AG08396 (cell line): ENCODE measurements at regions not wholly inside any gene's neighbourhood (a gene's known extent, or its start where the extent isn't known, plus 50 kb on each side); places are given as distances from the start of the nearest gene placed in this dataset.
"Not testable (repeated sequence)": the region's sequence is repeated elsewhere in the genome, so short reads cannot be mapped to it uniquely, and the experiment has no call there.

Experiments used
- DNase-seq: peaks from one replicate; pipeline ENCODE4 v3.0.0; 2012; ENCODE audit warnings: low spot score, mixed read lengths

DNA sequence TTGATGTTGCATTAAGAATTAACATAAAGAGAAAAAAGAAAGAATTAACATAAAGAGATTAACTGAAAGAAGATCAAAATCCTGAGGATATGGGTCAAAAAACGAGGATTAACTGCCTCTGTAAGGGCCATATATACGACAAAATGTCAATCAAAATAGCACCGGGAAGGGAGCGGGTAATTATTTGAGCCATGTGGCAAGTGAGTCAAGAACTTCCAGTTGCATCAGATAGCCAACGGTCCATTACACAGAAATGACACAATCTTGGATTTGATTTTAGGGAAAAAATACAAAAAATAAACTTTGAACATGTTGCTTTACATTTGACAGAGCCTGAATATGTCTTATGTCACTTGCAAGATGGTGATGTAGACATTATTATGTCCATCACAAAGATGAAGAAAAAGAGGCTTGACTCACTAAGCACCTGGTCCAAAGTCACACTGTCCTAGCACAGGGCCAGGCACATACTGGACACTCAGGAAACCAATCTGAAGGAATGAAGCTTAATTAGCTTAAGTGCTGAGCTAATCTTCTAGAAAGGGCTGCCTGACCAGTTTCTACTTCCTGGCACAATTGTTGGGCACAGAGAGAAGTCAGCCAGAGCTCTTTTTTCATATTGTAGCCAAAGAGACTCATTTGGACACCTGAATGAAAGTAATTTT lies 273.2 kb upstream of the PAPPA start:
- no peak for DNase-seq

DNA sequence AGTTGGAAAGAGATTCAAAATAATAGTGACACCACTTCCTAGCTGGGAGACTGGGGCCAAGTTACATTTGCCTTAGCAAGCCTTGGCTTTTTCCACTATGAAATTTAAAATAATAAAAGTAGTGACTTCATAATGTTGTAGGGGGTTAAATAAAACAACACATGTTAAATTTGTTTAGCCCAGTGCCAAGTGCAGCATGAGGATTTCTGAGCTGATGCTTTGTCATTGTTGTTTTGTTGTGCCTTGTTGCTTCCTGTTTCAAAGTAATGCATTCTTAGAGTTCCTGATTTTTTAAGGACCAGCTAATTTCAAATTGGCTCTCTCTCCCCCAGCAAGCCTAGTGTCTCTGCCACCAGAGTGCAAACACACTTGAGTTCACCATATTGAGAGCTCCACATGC lies 270.7 kb upstream of the PAPPA start:
- peak; percentile 3 for DNase-seq

DNA sequence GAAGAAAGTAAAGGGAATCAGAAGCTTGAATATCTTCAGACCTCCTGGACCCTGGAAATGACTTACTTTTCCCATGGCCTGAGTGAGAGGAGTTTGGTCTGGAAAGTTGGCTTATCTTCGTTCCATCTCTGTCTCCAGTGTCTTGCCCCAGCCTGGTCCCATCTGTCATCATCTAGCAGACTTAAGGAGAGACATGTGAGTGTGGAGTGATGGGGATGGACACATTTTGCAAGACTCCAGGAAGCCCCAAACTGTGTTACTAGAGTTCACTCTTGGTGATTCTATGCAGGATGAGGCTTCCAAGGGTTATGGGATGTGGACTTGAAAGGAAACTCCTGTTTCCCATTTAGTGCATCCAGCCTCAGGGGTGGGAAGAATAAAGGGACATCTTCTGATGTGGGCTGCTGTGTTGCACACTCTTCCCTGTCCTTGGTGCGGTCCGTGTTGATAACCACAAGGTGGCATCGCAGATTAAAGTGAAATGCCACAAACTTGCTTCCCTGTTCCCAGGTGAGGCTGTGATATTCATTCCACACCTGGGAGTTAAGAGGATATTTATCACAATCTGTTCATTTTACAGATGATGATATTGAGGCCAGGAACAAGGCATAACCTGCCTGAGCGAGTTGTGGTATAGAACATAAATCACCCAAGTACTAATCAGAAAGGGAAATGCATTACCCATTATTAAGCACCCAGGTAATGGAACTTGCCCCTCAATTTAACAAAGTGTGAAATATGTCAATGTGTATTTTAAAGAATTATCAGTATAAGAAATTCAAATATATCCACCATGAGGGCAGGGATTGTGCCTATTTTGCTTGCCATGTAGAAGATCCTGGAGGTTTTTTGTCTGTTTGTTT lies 269.9 kb upstream of the PAPPA start:
- peak; percentile 24 for DNase-seq

DNA sequence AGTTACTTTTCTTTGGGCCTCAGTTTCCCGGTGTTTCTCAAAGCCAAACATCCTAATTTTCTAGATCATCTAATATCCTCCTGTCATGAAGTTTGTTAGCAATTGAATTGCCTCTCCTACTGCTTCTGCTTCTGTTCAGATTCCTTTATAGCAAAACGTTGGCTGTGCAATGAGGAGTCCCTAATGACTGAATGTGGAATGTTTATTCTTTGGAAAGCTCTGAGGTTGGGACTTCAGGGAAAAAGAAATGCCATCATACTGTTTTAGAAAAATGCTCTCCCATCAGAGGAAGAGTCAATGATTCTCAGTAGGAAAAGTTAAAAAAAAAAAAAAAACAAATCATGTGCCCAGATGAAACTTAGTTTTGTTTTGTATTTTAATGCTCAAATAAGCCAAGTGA lies 268.7 kb upstream of the PAPPA start:
- DNase-seq, result no peak

DNA sequence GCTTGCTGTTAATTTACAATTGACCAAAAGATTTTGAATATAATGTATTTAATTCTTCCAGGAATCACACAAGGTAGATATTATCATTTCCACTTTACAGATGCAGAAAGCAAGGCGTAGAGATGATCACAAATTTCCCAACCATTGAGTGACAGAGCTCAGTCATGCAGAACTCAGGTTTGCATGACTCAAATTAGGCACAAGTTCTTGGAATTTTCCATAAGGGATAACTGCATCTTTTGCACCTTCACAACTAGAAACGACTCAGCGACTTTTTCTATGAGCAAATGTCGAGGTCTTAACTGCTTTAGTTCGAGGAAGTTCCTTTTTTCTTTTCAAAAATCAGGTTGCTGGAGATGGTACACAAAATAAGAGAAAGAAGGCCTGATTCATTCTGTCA lies 265.5 kb upstream of the PAPPA start:
- DNase-seq, result no peak

DNA sequence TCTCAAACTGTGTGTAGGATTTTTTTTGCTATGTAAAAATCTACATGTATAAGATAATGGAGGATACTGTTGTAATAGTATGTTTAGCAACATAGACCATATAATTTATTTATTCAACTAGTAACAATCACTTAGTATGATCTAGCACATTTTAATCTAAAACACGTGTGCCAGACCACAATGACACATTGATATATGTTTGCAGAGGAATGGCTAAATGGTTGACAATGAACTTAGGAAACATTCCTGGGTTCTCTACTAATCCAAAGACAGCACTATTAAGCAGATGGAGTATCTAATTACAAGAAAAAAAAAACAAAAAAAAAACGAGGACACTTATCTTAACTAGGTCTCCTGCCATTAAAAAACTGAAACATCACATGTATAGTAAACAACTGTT lies 261.7 kb upstream of the PAPPA start:
- DNase-seq, result peak; percentile 12

DNA sequence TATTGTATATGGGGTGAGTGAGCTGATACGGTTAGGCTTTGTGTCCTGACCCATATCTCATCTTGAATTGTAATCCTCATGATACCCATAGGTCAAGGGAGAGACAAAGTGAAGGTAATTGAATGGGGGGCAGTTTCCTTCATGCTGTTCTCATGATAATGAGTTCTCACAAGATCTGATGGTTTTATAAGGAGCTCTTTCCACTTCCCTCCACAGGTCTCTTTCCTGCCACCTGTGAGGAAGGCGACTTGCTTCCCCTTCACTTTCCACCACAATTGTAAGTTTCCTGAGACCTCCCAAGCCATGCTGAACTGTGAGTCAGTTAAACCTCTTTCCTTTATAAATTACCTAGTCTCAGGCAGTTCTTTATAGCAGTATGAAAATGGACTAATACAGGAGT lies 255.1 kb upstream of the PAPPA start:
- not testable (repeated sequence) for DNase-seq

DNA sequence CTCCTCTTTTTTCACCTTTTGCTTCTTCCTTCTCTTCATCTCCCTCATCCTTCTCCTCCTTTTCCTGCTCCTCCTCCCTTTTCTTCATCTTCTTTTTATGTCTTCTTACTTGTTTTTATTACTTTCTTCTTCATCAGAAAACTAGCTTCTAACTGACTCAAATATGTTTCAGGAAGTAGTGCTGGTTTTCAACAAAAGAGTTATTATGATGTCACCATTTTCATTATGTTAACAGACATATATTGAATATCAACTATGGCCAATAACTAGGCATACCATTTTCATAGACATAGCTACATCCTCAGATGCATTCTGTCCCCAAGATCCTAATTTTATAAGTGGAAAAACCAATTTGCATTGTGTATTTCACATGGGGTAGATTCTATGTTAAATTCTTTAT lies 252.9 kb upstream of the PAPPA start:
- no peak for DNase-seq

DNA sequence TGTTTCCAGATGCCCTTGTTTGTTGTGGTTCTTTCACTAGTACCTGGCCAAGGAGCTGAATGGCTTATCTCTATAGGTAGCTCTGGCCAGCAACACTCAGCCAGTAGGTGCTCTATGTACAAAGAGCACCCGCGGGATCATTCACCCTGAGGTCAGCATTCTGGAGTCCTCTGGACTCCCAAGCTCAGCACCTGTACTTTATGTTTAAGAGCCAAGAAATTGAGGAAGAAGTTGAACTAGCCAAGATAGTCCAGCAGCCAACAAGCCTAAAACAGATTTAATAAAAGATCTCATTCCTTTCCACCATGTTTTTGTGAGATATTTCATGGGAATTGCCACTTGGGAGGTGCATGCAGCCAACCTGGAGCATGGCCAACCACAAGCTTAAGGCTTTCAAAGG lies 242.6 kb upstream of the PAPPA start:
- no peak for DNase-seq

DNA sequence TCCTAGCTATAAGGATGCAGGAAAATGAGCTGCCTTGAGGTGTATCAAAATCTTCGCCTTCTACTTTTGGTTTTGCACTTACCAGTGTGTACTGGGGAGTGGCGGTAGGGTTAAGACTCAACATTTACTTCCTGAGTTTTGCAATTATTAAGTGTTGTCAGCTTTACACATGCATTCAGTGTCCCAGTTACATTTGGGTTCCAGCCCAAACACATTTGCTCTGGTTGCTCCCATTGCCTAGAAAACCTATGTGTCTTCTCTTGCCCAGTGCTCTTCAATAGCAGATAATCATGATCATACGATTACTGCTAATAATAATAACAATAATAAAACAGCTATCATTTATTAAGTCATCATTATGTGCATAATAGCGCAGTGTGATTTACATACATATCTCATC lies 241.5 kb upstream of the PAPPA start:
- DNase-seq, result no peak

DNA sequence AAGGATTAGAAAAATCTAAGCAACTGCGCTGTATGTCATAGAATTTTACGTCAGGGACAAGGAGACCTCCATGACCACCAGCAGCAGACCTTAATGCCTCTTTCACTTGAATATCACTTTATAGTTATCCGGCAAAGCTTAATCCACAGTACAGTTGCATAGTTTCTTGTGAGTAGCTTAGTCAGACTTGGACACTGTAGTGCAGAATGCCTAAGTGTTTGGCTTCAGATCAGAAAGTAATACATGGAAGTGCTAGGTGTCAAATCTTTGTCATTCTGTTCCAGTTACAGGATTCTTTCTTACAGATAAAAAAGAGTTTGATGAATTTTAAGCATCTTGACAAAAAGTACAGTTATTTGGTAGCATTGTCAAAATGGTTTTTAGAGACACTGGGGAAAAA lies 239.9 kb upstream of the PAPPA start:
- peak; percentile 16 for DNase-seq

DNA sequence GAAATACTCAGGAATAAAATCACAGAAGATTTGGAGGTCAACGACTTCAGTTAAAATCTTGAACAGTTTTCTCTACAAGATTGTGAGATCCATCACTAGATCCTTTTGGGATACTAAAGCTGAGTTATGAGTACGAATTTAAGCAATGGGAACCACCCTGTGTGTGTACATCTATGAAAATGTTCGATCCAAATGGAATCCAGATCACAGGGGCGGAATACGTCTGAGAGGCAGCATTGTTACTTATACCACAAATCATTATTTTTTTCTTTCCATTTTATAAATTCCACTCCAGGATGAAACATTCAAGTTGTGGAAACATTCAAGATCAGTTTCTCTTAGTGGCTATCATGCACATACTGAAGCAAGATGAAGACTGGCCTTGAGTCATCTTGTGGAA lies 239.3 kb upstream of the PAPPA start:
- DNase-seq, result no peak

DNA sequence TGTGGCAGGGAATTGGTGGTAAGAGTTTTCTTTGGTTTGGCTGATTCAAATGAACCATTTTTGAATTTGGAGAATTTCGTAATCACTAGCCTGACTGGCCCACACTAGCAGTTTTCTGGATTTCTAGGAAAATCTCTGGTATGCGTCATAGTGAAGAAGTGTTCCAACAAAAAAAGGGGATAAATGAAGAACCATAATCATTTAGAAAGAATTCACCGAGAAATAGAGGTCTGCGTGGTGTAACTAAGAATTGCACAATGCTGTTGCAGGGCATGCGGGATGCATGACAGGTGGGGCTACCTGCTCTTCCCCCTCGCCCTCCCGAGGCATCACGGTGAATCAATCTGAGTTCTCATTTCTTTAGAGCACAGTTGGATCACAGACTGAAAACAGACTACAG lies 232.3 kb upstream of the PAPPA start:
- peak; percentile 34 for DNase-seq

DNA sequence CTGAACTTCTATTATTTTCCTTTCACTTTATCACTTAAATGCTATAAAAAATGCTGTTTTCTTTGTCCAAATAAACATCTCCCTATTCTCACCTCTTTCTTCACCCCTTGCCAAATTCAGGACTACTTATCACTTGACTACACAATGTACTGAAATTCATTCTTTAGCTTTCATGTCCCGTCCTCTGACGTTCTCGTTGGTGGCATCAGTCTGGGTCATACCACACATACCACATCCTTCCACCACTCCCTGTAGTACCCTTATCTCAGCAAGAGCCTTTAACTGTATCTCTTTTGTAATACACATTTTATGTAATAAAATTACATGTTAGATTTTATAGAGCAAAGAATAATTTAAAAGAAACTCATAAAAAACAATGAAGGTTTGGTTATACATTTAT lies 231.1 kb upstream of the PAPPA start:
- DNase-seq, result no peak

DNA sequence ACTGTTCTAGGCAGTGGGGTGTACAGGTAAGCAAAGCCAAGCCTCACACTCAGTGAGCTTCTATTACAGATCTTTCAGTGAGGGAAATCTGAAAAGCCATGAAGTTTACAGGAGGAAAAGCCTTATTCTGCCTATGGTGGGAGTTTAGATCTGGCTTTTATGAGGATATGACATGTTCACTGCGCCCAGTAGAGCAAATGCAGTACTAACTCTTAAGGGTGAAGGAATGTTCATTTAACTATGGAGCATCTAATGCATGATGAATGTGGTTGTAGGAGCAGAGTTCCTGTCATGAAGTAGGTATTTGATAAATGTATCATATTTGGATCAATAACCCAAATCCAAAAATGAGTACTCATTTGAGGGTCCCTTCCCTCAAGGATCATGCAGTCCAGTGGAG lies 230.2 kb upstream of the PAPPA start:
- no peak for DNase-seq

DNA sequence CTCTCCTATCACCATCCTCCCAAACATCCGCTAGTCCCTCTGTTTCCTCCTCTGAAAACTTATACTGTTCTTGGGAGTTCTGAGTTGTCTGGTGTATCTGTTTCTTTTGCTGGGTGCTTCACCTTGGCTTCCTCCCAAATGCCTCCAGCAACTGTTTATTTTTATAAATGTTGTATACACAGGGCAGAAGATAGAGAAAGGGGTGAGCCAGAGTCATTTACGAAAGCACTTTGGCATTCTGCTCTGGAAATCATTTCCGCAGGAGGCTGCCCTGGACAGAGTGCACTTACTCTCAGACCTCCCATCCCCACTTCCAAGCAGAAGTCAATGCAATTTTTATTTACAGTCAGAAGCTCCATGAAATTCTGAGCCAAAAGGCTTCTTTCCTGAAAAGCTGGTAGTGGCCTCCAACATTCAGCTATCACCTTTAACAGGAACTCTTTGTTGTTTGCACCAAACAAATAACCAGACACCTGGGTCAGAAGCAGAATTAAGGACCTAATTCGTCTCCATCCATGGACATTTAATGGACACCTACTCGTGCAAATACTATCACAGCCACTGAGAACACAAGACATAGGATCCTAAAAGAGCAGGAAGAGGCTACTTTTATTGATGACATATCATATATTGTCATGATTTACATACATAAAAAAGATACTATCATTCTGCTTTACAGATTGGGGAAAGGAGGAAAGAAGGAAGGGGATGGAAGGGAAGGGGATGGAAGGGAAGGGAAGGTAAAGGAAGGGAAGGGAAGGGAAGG lies 229.5 kb upstream of the PAPPA start:
- peak; percentile 73 for DNase-seq

DNA sequence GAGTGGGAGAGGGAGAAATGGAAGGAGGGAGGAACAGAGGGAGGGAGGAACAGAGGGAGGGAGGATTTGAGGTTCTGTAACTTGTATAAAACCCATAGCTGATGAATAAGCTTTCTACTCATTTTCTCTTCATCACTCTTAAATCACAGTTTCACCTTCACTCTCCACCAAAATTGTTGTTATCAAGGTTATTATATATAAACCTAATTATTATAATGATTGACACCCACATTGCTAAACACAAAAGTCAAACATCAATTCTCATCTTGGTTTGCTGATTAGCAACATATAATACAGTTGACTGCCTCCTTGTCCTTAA lies 229.0 kb upstream of the PAPPA start:
- no peak for DNase-seq

DNA sequence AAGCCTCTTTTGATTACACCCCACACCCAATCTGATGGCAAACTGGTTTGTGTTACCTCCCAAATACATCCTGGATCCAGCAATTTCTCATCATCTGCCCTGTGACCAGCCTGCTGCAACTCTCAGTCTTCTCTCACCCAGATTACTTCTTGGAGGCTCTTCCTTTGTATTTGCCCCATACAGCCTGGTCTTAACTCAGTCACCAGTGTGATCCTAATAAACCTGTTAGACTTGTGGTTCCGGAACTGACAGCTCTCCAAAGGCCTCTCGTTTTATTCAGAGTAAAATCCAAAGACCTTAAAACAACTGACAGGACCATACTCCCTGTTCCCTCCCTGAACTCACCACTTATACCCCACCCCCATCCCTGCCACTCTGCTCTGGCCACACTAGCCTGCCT lies 228.2 kb upstream of the PAPPA start:
- DNase-seq, result no peak

DNA sequence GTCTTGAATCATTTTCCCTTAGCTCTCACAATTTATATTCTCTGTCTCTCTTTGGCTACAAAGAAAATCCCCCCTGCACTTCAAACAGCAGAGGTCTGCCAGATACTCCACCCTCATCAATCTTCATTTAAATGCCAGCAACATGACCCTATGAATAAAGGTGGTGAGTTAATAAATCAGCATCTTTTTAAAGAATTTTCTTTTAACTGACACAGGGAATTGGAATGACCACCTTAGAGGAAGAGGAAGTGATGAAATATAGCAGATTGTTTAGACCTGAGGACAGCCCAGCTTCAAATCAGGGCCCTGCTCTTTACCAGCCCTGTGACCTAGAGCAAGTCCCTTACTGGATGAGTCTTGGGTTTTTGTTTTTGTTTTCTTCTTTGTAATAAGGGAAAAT lies 223.1 kb upstream of the PAPPA start:
- no peak for DNase-seq

DNA sequence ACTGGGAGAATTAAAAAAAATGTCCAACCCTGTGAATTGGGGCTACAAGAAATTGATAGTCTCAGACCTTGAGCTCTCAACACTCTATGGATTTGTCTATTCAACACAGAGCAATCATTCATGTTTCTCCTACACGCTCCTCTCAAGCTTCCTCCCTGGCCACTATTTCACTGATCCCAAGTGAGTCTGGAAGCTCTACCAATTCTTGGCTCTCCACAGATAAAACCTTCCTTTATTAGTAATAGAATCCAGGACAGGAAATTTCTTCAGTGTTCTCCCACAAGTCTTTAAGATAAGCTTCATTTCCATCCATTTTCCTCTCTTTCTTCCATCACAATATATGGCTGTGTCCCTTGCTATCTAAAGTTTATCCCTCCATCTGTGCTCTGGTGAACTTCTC lies 215.1 kb upstream of the PAPPA start:
- DNase-seq, result no peak

DNA sequence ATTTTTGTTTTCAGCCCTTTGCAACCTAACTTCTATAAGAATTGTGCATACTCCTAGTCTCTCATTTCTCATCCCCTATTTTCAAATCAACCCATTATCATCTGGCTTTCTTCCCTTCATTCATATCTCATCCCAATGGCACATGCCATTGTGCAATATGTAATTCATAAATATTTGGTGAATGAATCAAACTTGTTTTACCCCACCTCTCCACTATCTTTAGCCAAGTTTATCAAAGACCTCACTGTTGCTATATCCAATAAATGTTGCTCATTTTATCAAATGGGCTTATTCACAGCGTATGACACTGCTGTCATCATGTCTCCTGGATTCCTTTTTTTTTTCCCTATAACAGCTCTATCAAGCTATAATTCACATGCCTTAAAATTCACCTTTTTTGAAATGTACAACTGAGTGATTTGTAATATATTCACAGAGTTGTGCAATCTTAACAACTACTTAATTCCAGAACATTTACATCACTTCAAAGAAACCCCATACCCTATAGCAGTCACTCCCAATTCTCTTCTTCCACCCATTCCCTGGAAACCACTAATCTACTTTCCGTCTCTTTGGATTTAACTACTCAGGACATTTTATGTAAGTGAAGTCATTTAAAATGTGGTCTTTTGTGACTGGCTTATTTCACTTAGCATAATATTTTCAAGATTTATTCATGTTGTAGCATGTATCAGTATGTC lies 214.4 kb upstream of the PAPPA start:
- no peak for DNase-seq

DNA sequence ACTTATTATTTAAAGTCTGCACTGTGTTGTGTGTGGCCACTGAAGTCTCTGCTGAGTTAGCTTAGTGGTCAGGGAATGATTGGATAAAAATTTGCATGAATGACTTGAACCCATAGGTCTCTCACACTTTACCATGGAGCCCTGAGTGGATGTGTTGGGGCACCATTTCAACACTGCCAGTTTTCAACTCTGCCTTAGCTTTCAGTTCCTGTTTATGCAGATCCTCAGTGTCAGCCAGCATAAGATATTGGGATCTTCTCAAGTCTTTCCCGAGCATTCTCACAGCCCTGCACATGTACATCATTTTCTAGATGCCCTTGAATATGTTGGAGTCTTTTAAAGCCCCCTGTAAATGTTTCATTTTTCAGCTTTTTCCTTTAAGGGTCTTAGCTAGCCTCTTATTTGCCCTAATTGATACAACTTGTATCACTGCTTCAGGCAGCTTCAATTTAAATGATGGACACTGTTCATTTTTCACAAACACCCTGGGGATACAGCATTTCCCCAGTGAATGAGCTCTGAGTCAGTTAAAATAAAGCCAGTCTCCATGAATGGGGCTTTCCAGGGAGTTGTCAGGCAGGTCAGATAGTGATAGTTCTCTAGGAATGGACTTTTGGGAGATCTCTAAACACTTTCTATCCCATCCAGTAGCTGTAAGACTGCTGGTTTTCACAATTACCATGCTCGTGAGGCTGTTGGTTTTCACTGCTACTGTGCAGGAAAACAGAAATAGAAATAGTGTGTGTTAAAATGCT lies 211.9 kb upstream of the PAPPA start:
- DNase-seq, result no peak
